B cell (primary cell): ENCODE measurements at regions not wholly inside any gene's neighbourhood (a gene's known extent, or its start where the extent isn't known, plus 50 kb on each side); places are given as distances from the start of the nearest gene placed in this dataset.

Experiments used
- ATAC-seq: fragments of 200-7000 bp; cut with Tn5 transposase; one replicate; pipeline ENCODE4 v1.10.0; 2021; ENCODE audit warnings: low read depth, mild to moderate bottlenecking, moderate number of reproducible peaks, moderate library complexity
- CTCF ChIA-PET: fragments of 350-600 bp; sonication (Branson Sonifier 250); formaldehyde crosslinking; loops from one replicate; lab custom pipeline; 2021; ENCODE audit warnings: antibody characterized with exemption, inconsistent platforms; lab: Charles Lee
- POLR2A ChIA-PET: fragments of 350-600 bp; sonication (Branson Sonifier 250); formaldehyde crosslinking; loops from one replicate; lab custom pipeline; 2021; ENCODE audit warnings: antibody characterized with exemption; lab: Charles Lee
- DNase-seq: peaks from one replicate; pipeline ENCODE4 v3.0.0; 2013
- H2AFZ ChIP-seq: 2 replicates; pipeline ENCODE4 v1.6.1; 2012; ENCODE audit warnings: mild to moderate bottlenecking, low read depth, low read length; ENCODE audit not compliant: insufficient read depth, poor library complexity, severe bottlenecking
- H3K27ac ChIP-seq, 2 donors: 1 replicate in 1 of 2; 2 replicates in 1 of 2; pipeline ENCODE4 v1.5.1; 2012 to 2013; ENCODE audit warnings: low read length in 2 of 2, mild to moderate bottlenecking in 2 of 2, moderate library complexity in 1 of 2
- H3K27me3 ChIP-seq, 4 experiments: fragments of 200-600 bp in 1 of 4; sonication (generic) in 1 of 4; replicated peaks in 1 of 4; 1 replicate in 2 of 4; 2 replicates in 2 of 4; pipeline versions ENCODE4 v1.6.1 to v1.7.0; 2013 to 2016; ENCODE audit warnings: low read length in 3 of 4, mild to moderate bottlenecking in 2 of 4, mixed read lengths in 1 of 4, moderate library complexity in 1 of 4; ENCODE audit not compliant: insufficient read depth in 4 of 4, control insufficient read depth in 3 of 4; ENCODE audit errors: control extremely low read depth in 1 of 4
- H3K36me3 ChIP-seq, 2 experiments: replicated peaks in 1 of 2; 1 replicate in 1 of 2; 2 replicates in 1 of 2; pipeline versions ENCODE4 v1.6.1 to v1.7.1; 2013; ENCODE audit warnings: low read length in 1 of 2; ENCODE audit not compliant: insufficient read depth in 2 of 2, control insufficient read depth in 1 of 2; ENCODE audit errors: control extremely low read depth in 1 of 2, extremely low read depth in 1 of 2
- H3K4me1 ChIP-seq, 2 donors: fragments of 200-600 bp in 1 of 2; sonication (generic) in 1 of 2; 1 replicate in 1 of 2; 2 replicates in 1 of 2; pipeline versions ENCODE4 v1.5.1 to v1.6.1; 2013 to 2017; ENCODE audit warnings: low read length in 2 of 2; ENCODE audit not compliant: control insufficient read depth in 2 of 2, insufficient read depth in 2 of 2
- H3K4me2 ChIP-seq: replicated peaks from 2 replicates; pipeline ENCODE3; 2012; ENCODE audit warnings: mild to moderate bottlenecking, low read depth, low read length; ENCODE audit not compliant: poor library complexity, severe bottlenecking
- H3K4me3 ChIP-seq, 5 experiments: fragments of 200-600 bp in 1 of 5; sonication (generic) in 1 of 5; 1 replicate in 3 of 5; 2 replicates in 2 of 5; pipeline versions ENCODE4 v1.5.1 to v1.7.0; 2011 to 2016; ENCODE audit warnings: low read length in 4 of 5, mild to moderate bottlenecking in 4 of 5, low read depth in 2 of 5, control low read depth in 1 of 5, moderate library complexity in 1 of 5; ENCODE audit not compliant: insufficient read depth in 1 of 5; ENCODE audit errors: control extremely low read depth in 1 of 5, extremely low read depth in 1 of 5
- H3K79me2 ChIP-seq: fragments of 200-600 bp; sonication (generic); one replicate; pipeline ENCODE4 v1.6.0; 2016; ENCODE audit warnings: low read length; ENCODE audit not compliant: control insufficient read depth, insufficient read depth
- H3K9ac ChIP-seq: fragments of 200-600 bp; sonication (generic); 2 replicates; pipeline ENCODE4 v1.6.1; 2017; ENCODE audit warnings: mild to moderate bottlenecking, low read length, moderate library complexity
- H3K9me3 ChIP-seq, 3 donors: one replicate each; pipeline versions ENCODE4 v1.6.1 to v1.7.1; 2013; ENCODE audit warnings: low read length in 2 of 3; ENCODE audit not compliant: control insufficient read depth in 2 of 3, insufficient read depth in 1 of 3; ENCODE audit errors: control extremely low read depth in 1 of 3
- H4K20me1 ChIP-seq: 2 replicates; pipeline ENCODE4 v1.6.0; 2012; ENCODE audit warnings: mild to moderate bottlenecking, low read length; ENCODE audit not compliant: insufficient read depth, control insufficient read depth, poor library complexity, severe bottlenecking
- H3K27ac Mint-ChIP-seq: one replicate; pipeline ENCODE4 v1.8.0; 2021; ENCODE audit warnings: mixed read lengths
- H3K27me3 Mint-ChIP-seq: one replicate; pipeline ENCODE4 v1.8.0; 2021; ENCODE audit warnings: mixed read lengths
- H3K4me1 Mint-ChIP-seq: one replicate; pipeline ENCODE4 v1.8.0; 2021; ENCODE audit warnings: mixed read lengths
- H3K4me3 Mint-ChIP-seq: one replicate; pipeline ENCODE4 v1.8.0; 2021; ENCODE audit warnings: mixed read lengths
- H3K9me3 Mint-ChIP-seq: one replicate; pipeline ENCODE4 v1.8.0; 2022; ENCODE audit warnings: mixed read lengths; ENCODE audit not compliant: insufficient read depth
- EZH2 ChIP-seq: IDR thresholded peaks from 2 replicates; pipeline ENCODE4 v1.6.1; 2012; ENCODE audit warnings: borderline replicate concordance, low read depth, mild to moderate bottlenecking, moderate library complexity, low read length; ENCODE audit not compliant: insufficient read depth, poor library complexity, severe bottlenecking
- WGBS: methylation state at CpG from one replicate; pipeline ENCODE4 v1.1.5; 2013; ENCODE audit warnings: missing lambda C conversion rate; ENCODE audit not compliant: insufficient coverage; 5-methylcytosine and 5-hydroxymethylcytosine counted together
- intact Hi-C: fragments of 100-400 bp; cut with micrococcal nuclease; formaldehyde crosslinking; loops from one replicate; pipeline ENCODE4 v1.10.0; 2022
- TF ChIP-seq, protein P1 (sequence below): fragments of 200-600 bp; IDR thresholded peaks from one replicate; pipeline ENCODE4 v1.8.0; 2022; ENCODE audit warnings: antibody characterized with exemption, mild to moderate bottlenecking

DNA sequence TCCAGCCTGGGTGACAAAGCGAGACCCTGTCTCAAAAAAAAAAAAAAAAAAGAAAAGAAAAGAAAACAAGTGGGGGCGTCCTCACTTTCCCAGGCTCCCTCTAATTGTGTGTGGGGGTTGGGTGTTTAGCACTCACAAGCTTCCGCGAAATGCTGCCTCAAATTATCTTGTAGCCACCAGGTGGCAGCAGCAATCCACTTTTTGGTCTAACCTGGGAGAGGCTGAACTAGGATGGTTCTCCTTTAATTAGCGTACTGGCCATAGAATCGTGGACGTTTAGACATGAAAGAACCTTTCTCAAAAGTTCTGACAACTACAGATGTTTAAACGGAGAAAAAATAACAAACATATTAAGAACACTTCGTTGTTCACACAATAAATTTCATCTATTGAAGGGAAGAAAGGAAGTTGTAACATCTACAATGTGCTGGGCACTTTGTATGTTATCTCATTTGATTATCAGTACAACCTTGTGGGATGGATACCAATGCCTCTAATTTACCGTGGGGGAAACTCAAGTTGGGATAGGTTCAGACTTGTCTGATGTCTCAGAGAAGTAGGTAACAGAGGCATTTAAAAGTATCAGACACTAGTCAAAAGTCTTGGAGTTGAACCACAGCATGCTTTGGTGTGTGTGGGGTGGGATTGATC, 122.7 kb upstream of the NABP1 start:
- CTCF ChIA-PET: interaction anchor here (0.6 to 13.4 kb wide), 23 partner anchors 10 to 731 kb away, joined by 3 to 303 read pairs (median 4); no protein-coding TSS in a partner anchor
- H3K4me3 Mint-ChIP-seq: no peak overlapping the region

GRCh38 chr2:191556463-191556862, 121.5 kb upstream of the NABP1 start:
- no peak for DNase-seq
- no peaks in the 10 kb centered on the region for H3K79me2 ChIP-seq
- H3K27me3 Mint-ChIP-seq: peaks cover 5% of the 10 kb centered on the region
- no peak overlapping the region for H3K27ac ChIP-seq
- H3K36me3 ChIP-seq: no peaks in the 10 kb centered on the region
- no peak overlapping the region for H3K4me3 Mint-ChIP-seq
- H4K20me1 ChIP-seq: no peaks in the 10 kb centered on the region
- H2AFZ ChIP-seq: no peak overlapping the region
- peaks cover 3% of the 10 kb centered on the region for H3K4me1 Mint-ChIP-seq
- ChIA-PET POLR2A (no interaction called here), CTCF (interaction anchor here (1.1 to 13.4 kb wide), 5 partner anchors 10 to 603 kb away, joined by 3 to 303 read pairs (median 13); no protein-coding TSS in a partner anchor)
- WGBS: 60% methylated on average over 1 of the region's 2 CpGs
- H3K27me3 ChIP-seq: peaks cover 0 to 4% (median 0%) of the 10 kb centered on the region in 4 experiments
- no peak overlapping the region for H3K9ac ChIP-seq
- intact Hi-C loops: no loop called here
- TF ChIP-seq EZH2: no peak
- TF ChIP-seq, protein P1, sequence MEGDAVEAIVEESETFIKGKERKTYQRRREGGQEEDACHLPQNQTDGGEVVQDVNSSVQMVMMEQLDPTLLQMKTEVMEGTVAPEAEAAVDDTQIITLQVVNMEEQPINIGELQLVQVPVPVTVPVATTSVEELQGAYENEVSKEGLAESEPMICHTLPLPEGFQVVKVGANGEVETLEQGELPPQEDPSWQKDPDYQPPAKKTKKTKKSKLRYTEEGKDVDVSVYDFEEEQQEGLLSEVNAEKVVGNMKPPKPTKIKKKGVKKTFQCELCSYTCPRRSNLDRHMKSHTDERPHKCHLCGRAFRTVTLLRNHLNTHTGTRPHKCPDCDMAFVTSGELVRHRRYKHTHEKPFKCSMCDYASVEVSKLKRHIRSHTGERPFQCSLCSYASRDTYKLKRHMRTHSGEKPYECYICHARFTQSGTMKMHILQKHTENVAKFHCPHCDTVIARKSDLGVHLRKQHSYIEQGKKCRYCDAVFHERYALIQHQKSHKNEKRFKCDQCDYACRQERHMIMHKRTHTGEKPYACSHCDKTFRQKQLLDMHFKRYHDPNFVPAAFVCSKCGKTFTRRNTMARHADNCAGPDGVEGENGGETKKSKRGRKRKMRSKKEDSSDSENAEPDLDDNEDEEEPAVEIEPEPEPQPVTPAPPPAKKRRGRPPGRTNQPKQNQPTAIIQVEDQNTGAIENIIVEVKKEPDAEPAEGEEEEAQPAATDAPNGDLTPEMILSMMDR: no peak
- no peak for ATAC-seq
- no peaks in the 10 kb centered on the region for H3K9me3 Mint-ChIP-seq
- H3K4me3 ChIP-seq: no peak overlapping the region
- no peak overlapping the region for H3K27ac Mint-ChIP-seq
- H3K4me1 ChIP-seq: peaks cover 0 to 3% of the 10 kb centered on the region in 2 donors
- H3K9me3 ChIP-seq: no peaks in the 10 kb centered on the region
- H3K4me2 ChIP-seq: no peak overlapping the region

More for the DNA sequence above, 122.7 kb upstream of the NABP1 start:
- Histone ChIP-seq H2AFZ (peak overlapping the region; percentile 35), H3K9ac (no peak overlapping the region), H3K79me2 (no peaks in the 10 kb centered on the region), H3K9me3 (no peaks in the 10 kb centered on the region), H3K27me3 (peaks cover 0 to 4% (median 0%) of the 10 kb centered on the region in 4 experiments), H3K4me3 (no peak overlapping the region), H3K27ac (no peak overlapping the region), H3K4me2 (peak overlapping the region; percentile 15), H3K36me3 (no peaks in the 10 kb centered on the region), H4K20me1 (no peaks in the 10 kb centered on the region), H3K4me1 (peaks cover 0 to 3% of the 10 kb centered on the region in 2 donors)
- peaks cover 3% of the 10 kb centered on the region for H3K4me1 Mint-ChIP-seq
- peak; percentile 84 for DNase-seq
- no CpG with 5 or more reads among the region's 10 CpGs for WGBS
- intact Hi-C loops: loop anchor here (1.0 kb wide), 2 partner anchors 136 to 607 kb away; no protein-coding TSS in a partner anchor
- TF ChIP-seq, protein P1: peak; percentile 86
- TF ChIP-seq EZH2: no peak
- H3K27me3 Mint-ChIP-seq: peaks cover 15% of the 10 kb centered on the region
- H3K9me3 Mint-ChIP-seq: no peaks in the 10 kb centered on the region
- ATAC-seq: peak; percentile 78
- H3K27ac Mint-ChIP-seq: no peak overlapping the region
- POLR2A ChIA-PET: interaction anchor here (0.6 kb wide), 1 partner anchor 282 kb away, joined by 3 read pairs; no protein-coding TSS in a partner anchor
